GM19395 (cell line): ENCODE measurements at regions not wholly inside any gene's neighbourhood (a gene's known extent, or its start where the extent isn't known, plus 50 kb on each side); places are given as distances from the start of the nearest gene placed in this dataset.
"Not testable (repeated sequence)": the region's sequence is repeated elsewhere in the genome, so short reads cannot be mapped to it uniquely, and the experiment has no call there.

ENCODE experiments used
- ATAC-seq: cut with Tn5 transposase; IDR thresholded peaks from one replicate; pipeline ENCODE4 v1.9.1; 2021; ENCODE audit warnings: mild to moderate bottlenecking, moderate library complexity; ENCODE audit not compliant: unreplicated experiment

GRCh38 chr7:108943048-108943447 lies 373.4 kb downstream of the DNAJB9 start:
- ATAC-seq = not testable (repeated sequence)

- no peak for ATAC-seq
Observed at GRCh38 chr7:108947526-108947925, 377.9 kb downstream of the DNAJB9 start.

GRCh38 chr7:108972004-108972403 lies 402.3 kb downstream of the DNAJB9 start:
- ATAC-seq = no peak

- no peak for ATAC-seq
Observed at GRCh38 chr7:108973075-108973474, 403.4 kb downstream of the DNAJB9 start.

GRCh38 chr7:108974641-108975040 lies 405.0 kb downstream of the DNAJB9 start:
- no peak for ATAC-seq

- ATAC-seq = no peak
Observed at GRCh38 chr7:108985037-108985436, 415.4 kb downstream of the DNAJB9 start.

- no peak for ATAC-seq
Observed at GRCh38 chr7:108989319-108989718, 419.6 kb downstream of the DNAJB9 start.

GRCh38 chr7:108997480-108997879 lies 427.8 kb downstream of the DNAJB9 start:
- ATAC-seq = no peak

GRCh38 chr7:109003742-109004141 lies 434.1 kb downstream of the DNAJB9 start:
- ATAC-seq = no peak

GRCh38 chr7:109009636-109010035 lies 440.0 kb downstream of the DNAJB9 start:
- no peak for ATAC-seq

- no peak for ATAC-seq
Observed at GRCh38 chr7:109020251-109020650, 450.6 kb downstream of the DNAJB9 start.

GRCh38 chr7:109021390-109021789 lies 451.7 kb downstream of the DNAJB9 start:
- ATAC-seq = no peak

GRCh38 chr7:109029866-109030265 lies 460.2 kb downstream of the DNAJB9 start:
- ATAC-seq = no peak

GRCh38 chr7:109044691-109045090 lies 475.0 kb downstream of the DNAJB9 start:
- no peak for ATAC-seq

GRCh38 chr7:109049366-109049765 lies 479.7 kb downstream of the DNAJB9 start:
- no peak for ATAC-seq

- ATAC-seq = no peak
Observed at GRCh38 chr7:109059089-109059488, 489.4 kb downstream of the DNAJB9 start.

GRCh38 chr7:109062798-109063197 lies 493.1 kb downstream of the DNAJB9 start:
- ATAC-seq = no peak

- ATAC-seq = no peak
Observed at GRCh38 chr7:109073543-109073942, 503.9 kb downstream of the DNAJB9 start.

- no peak for ATAC-seq
Observed at GRCh38 chr7:109076396-109076972, 506.8 kb downstream of the DNAJB9 start.

GRCh38 chr7:109091042-109091441 lies 521.4 kb downstream of the DNAJB9 start:
- ATAC-seq = no peak

GRCh38 chr7:109092268-109092667 lies 522.6 kb downstream of the DNAJB9 start:
- no peak for ATAC-seq

GRCh38 chr7:109101332-109101731 lies 531.7 kb downstream of the DNAJB9 start:
- no peak for ATAC-seq

GRCh38 chr7:109109558-109109957 lies 539.9 kb downstream of the DNAJB9 start:
- ATAC-seq = no peak
